ENCODE measurements at regions not wholly inside any gene's neighbourhood (a gene's known extent, or its start where the extent isn't known, plus 50 kb on each side); places are given as distances from the start of the nearest gene placed in this dataset.

DNA sequence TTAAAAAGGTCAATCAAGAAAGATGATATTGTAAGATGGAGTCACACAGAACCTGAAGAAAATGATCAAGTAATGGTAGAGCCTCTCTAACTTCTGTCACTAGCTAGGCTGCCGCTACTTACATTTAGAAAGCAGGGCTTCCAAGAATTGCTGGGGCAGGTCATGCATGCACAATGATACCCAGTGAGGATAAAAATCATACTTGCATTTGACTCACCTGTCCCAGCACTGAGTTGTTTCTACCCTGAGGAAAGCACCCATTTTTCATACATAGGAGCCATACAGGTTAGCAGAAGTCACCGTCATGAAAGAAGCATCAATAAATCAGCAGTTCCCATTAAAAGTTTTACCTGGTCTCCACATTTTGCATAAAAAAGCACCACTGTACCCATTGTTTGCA lies 662.3 kb upstream of the FANCL start:
- peaks cover 0 to 2% of the 10 kb centered on the region in 2 donors for H3K9me3 Mint-ChIP-seq
- H3K4me3 Mint-ChIP-seq, result no peak overlapping the region
- no peaks in the 10 kb centered on the region for H3K36me3 Mint-ChIP-seq (ENCODE audit: insufficient read depth in 2 of 2)
- H3K4me1 Mint-ChIP-seq (ENCODE audit: low read depth), result no peaks in the 10 kb centered on the region
- H3K27ac Mint-ChIP-seq, result no peak overlapping the region
- H3K27me3 Mint-ChIP-seq (ENCODE audit: low read depth), result no peaks in the 10 kb centered on the region
- ATAC-seq (replicated peaks in 1 of 2) (no peak), DNase-seq (no peak)

DNA sequence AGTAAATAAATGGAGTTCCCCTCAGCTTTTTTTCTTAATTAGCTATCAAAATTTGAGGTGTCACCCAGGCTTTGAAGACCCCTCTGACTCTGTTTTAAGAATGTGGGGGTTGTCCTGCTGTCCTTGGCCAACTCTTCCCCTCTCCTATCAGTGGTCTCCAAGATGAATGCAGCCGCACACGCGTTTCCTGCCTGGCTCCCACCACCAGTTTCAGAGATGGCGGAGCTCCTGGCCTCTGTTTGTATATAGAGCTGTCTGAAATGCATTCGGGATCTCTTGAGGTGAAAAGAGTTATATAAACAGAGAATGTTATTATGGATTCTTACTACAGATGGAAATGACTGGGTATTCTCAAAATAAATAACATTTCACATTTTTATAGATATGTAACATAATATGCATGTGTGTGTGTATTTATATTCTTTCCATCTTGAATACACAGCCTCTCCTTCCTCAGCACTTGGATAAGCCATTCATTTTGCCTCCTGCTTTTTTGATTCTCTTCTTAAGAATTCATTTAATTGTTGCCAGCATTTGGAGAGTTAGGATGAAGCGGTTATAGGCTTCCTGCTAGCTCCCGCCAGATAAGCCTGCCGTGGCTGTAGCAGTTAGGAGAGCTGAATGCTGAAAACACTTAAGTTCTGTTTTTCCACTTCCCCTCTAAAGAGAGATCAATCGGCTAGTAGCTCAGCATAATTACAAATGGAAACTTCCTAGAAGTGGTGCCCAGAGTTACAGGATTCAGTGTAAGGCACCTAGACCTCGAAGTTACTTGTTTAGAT lies 659.3 kb upstream of the FANCL start:
- H3K4me3 Mint-ChIP-seq, result no peak overlapping the region
- no peaks in the 10 kb centered on the region for H3K36me3 Mint-ChIP-seq (ENCODE audit: insufficient read depth in 2 of 2)
- peaks cover 0 to 1% of the 10 kb centered on the region in 2 donors for H3K9me3 Mint-ChIP-seq
- DNase-seq (no peak), ATAC-seq (replicated peaks in 1 of 2) (no peak)
- H3K27me3 Mint-ChIP-seq (ENCODE audit: low read depth), result peaks cover 7% of the 10 kb centered on the region
- H3K27ac Mint-ChIP-seq, result no peak overlapping the region
- no peaks in the 10 kb centered on the region for H3K4me1 Mint-ChIP-seq (ENCODE audit: low read depth)

DNA sequence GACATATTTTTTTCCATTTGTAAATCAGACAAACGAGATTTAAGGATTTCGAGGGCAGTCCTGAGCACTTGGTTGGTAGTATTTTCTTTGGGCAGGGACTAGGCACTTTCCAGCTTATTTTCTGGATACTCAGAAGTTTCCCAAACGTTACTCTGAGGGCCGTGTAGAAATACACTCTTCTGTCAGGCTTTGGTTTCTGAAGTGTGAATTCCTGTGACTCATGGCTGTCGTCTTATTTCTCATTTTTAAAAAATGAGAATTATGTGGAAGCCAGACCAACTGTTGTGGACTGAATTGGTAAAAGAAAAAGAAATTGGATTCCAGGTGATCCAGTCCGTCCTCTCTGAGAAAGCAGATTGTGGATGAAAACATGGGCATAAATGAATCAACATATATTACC lies 658.6 kb upstream of the FANCL start:
- Mint-ChIP-seq H3K4me1 (ENCODE audit: low read depth) (no peaks in the 10 kb centered on the region), H3K9me3 (peaks cover 0 to 1% of the 10 kb centered on the region in 2 donors), H3K4me3 (no peak overlapping the region), H3K27me3 (ENCODE audit: low read depth) (peaks cover 7% of the 10 kb centered on the region), H3K27ac (no peak overlapping the region), H3K36me3 (ENCODE audit: insufficient read depth in 2 of 2) (no peaks in the 10 kb centered on the region)
- DNase-seq (no peak), ATAC-seq (replicated peaks in 1 of 2) (no peak)

DNA sequence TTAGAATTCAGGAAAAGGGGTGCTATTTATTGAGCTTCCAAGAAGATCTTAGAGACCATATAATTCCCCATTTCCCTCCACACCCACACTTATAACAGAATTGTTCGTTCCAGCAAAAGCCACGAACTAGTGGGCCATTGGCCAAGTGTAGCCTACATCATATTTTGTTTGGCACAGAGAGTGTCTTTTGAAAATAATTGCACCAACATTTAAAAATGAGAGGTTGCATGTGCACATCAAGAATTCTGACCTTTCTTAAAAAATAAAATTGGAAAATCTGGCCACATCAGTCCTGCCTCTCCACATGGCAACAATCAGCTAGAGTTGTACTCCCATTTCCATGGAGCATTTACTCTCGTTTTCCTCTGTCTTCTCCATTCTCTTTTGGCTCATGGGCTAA lies 655.5 kb upstream of the FANCL start:
- no peaks in the 10 kb centered on the region for H3K36me3 Mint-ChIP-seq (ENCODE audit: insufficient read depth in 2 of 2)
- no peak for ATAC-seq (replicated peaks in 1 of 2)
- H3K9me3 Mint-ChIP-seq, result peaks cover 0 to 1% of the 10 kb centered on the region in 2 donors
- H3K4me3 Mint-ChIP-seq, result no peak overlapping the region
- H3K4me1 Mint-ChIP-seq (ENCODE audit: low read depth), result no peaks in the 10 kb centered on the region
- H3K27ac Mint-ChIP-seq, result no peak overlapping the region
- H3K27me3 Mint-ChIP-seq (ENCODE audit: low read depth), result peaks cover 7% of the 10 kb centered on the region
- DNase-seq, result no peak

- Mint-ChIP-seq H3K27me3 (ENCODE audit: low read depth) (peaks cover 7% of the 10 kb centered on the region), H3K4me1 (ENCODE audit: low read depth) (no peaks in the 10 kb centered on the region), H3K27ac (no peak overlapping the region), H3K36me3 (ENCODE audit: insufficient read depth in 2 of 2) (no peaks in the 10 kb centered on the region), H3K4me3 (no peak overlapping the region), H3K9me3 (peaks cover 0 to 1% of the 10 kb centered on the region in 2 donors)
- ATAC-seq (replicated peaks in 1 of 2) (no peak), DNase-seq (no peak)
Observed at GRCh38 chr2:58895857-58896256, 654.7 kb upstream of the FANCL start.

DNA sequence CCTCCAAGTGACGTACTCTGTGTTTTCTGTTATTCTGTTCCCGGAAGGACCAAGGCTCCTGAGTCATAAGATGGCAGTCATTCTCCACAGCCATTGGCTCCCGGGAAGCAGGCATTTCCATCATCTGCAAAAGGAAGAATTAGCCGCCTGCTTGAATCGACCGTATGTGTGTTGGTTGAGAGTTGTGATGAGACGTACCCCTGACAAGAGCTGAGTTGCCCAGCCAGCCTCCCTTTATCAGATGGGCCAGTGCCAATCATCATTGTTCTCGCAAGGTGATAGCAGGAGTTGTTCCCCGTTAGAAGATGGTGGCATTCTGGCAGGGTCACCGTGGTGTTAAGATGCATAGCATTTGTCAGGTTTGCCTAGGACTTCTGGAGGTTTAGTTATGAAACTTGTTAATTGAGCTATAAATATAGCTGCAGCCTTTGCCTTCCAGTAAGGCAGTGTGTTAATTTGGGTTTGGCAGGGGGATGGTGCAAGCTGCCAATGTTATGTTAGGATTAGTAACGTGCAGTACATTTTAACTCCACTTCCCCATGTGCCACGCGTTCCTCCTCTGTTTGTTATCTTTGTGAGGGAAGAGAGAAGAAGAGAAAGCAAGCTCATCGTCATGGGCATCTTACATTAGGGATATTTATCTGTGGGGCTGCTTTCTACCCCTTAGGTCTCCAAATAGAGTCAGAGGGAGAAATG lies 652.7 kb upstream of the FANCL start:
- ATAC-seq (replicated peaks in 1 of 2), result no peak
- H3K36me3 Mint-ChIP-seq (ENCODE audit: insufficient read depth in 2 of 2), result no peaks in the 10 kb centered on the region
- H3K9me3 Mint-ChIP-seq, result peaks cover 1 to 2% of the 10 kb centered on the region in 2 donors
- H3K4me3 Mint-ChIP-seq, result no peak overlapping the region
- no peaks in the 10 kb centered on the region for H3K4me1 Mint-ChIP-seq (ENCODE audit: low read depth)
- peaks cover 7% of the 10 kb centered on the region for H3K27me3 Mint-ChIP-seq (ENCODE audit: low read depth)
- no peak for DNase-seq
- no peak overlapping the region for H3K27ac Mint-ChIP-seq

- Mint-ChIP-seq H3K9me3 (peaks cover under 1 to 2% of the 10 kb centered on the region in 2 donors), H3K4me3 (no peak overlapping the region), H3K27me3 (ENCODE audit: low read depth) (peaks cover 4% of the 10 kb centered on the region), H3K36me3 (ENCODE audit: insufficient read depth in 2 of 2) (no peaks in the 10 kb centered on the region), H3K27ac (no peak overlapping the region), H3K4me1 (ENCODE audit: low read depth) (no peaks in the 10 kb centered on the region)
- DNase-seq, result no peak
- ATAC-seq (replicated peaks in 1 of 2), result no peak
Observed at GRCh38 chr2:58891828-58892377, 650.8 kb upstream of the FANCL start.

DNA sequence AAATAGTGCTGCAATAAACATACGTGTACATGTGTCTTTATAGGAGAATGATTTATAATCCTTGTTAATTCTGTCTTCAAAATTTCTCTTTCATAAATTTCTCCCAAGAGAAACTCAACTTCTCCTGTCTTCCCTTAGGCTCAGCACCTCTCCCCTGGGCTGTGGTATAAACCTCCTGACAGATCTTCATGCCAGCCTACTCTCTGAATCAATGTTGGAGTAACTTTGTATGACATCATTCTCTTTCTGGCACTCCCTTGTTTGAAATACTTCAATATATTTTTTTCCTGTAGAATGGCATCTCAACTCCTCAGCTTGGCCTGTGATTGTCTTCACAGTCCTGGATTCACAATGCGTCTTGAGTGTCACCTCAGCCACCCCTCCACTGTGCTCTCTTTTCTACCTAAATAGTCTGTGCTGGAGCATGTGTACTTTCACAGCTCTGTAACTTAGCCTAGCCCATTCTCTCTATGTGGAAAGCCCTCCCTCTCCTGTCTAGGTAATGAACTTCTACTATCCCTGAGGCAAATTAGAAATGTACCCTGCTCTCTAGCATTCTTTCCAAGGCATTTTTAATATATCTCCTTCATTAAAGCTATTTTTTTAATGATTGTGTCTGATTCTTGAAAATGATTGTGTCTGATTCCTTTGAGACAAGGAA lies 649.9 kb upstream of the FANCL start:
- Mint-ChIP-seq H3K9me3 (peaks cover 0 to 2% of the 10 kb centered on the region in 2 donors), H3K4me3 (no peak overlapping the region), H3K36me3 (ENCODE audit: insufficient read depth in 2 of 2) (no peaks in the 10 kb centered on the region), H3K27ac (no peak overlapping the region), H3K27me3 (ENCODE audit: low read depth) (no peaks in the 10 kb centered on the region), H3K4me1 (ENCODE audit: low read depth) (no peaks in the 10 kb centered on the region)
- no peak for ATAC-seq (replicated peaks in 1 of 2)
- no peak for DNase-seq

GRCh38 chr2:58886009-58886408 lies 644.9 kb upstream of the FANCL start:
- H3K4me3 Mint-ChIP-seq, result no peak overlapping the region
- H3K27me3 Mint-ChIP-seq (ENCODE audit: low read depth), result no peaks in the 10 kb centered on the region
- no peak for ATAC-seq (replicated peaks in 1 of 2)
- peaks cover 0 to 2% of the 10 kb centered on the region in 2 donors for H3K9me3 Mint-ChIP-seq
- H3K36me3 Mint-ChIP-seq (ENCODE audit: insufficient read depth in 2 of 2), result no peaks in the 10 kb centered on the region
- H3K27ac Mint-ChIP-seq, result no peak overlapping the region
- H3K4me1 Mint-ChIP-seq (ENCODE audit: low read depth), result no peaks in the 10 kb centered on the region
- no peak for DNase-seq

- H3K27me3 Mint-ChIP-seq (ENCODE audit: low read depth), result no peaks in the 10 kb centered on the region
- ATAC-seq (replicated peaks in 1 of 2) (no peak), DNase-seq (no peak)
- H3K36me3 Mint-ChIP-seq (ENCODE audit: insufficient read depth in 2 of 2), result no peaks in the 10 kb centered on the region
- H3K4me3 Mint-ChIP-seq, result no peak overlapping the region
- no peak overlapping the region for H3K27ac Mint-ChIP-seq
- H3K9me3 Mint-ChIP-seq, result no peaks in the 10 kb centered on the region
- H3K4me1 Mint-ChIP-seq (ENCODE audit: low read depth), result no peaks in the 10 kb centered on the region
Observed at GRCh38 chr2:58879834-58880233, 638.7 kb upstream of the FANCL start.

GRCh38 chr2:58878778-58879177 lies 637.7 kb upstream of the FANCL start:
- ATAC-seq (replicated peaks in 1 of 2), result no peak

GRCh38 chr2:58876126-58876525 lies 635.0 kb upstream of the FANCL start:
- H3K9me3 Mint-ChIP-seq, result no peaks in the 10 kb centered on the region
- H3K4me3 Mint-ChIP-seq, result no peak overlapping the region
- ATAC-seq (replicated peaks in 1 of 2), result no peak
- DNase-seq, result no peak
- H3K36me3 Mint-ChIP-seq (ENCODE audit: insufficient read depth in 2 of 2), result no peaks in the 10 kb centered on the region
- no peaks in the 10 kb centered on the region for H3K4me1 Mint-ChIP-seq (ENCODE audit: low read depth)
- H3K27ac Mint-ChIP-seq, result no peak overlapping the region
- H3K27me3 Mint-ChIP-seq (ENCODE audit: low read depth), result no peaks in the 10 kb centered on the region

More at GRCh38 chr2:58878778-58879177, 637.7 kb upstream of the FANCL start:
- Mint-ChIP-seq H3K36me3 (ENCODE audit: insufficient read depth in 2 of 2) (no peaks in the 10 kb centered on the region), H3K27me3 (ENCODE audit: low read depth) (no peaks in the 10 kb centered on the region), H3K4me1 (ENCODE audit: low read depth) (no peaks in the 10 kb centered on the region), H3K27ac (no peak overlapping the region), H3K4me3 (no peak overlapping the region), H3K9me3 (no peaks in the 10 kb centered on the region)
- no peak for DNase-seq

GRCh38 chr2:58875436-58875835 lies 634.3 kb upstream of the FANCL start:
- ATAC-seq (replicated peaks in 1 of 2) (no peak), DNase-seq (no peak)
- Mint-ChIP-seq H3K27ac (no peak overlapping the region), H3K4me1 (ENCODE audit: low read depth) (no peaks in the 10 kb centered on the region), H3K9me3 (no peaks in the 10 kb centered on the region), H3K36me3 (ENCODE audit: insufficient read depth in 2 of 2) (no peaks in the 10 kb centered on the region), H3K27me3 (ENCODE audit: low read depth) (no peaks in the 10 kb centered on the region), H3K4me3 (no peak overlapping the region)

All from activated T-cell treated with anti-CD3 and anti-CD28 coated beads, Interleukin-2, amount 50 U/mL, for 72 hours (primary cell).